22Rv1 (cell line): ENCODE measurements at regions not wholly inside any gene's neighbourhood (a gene's known extent, or its start where the extent isn't known, plus 50 kb on each side); places are given as distances from the start of the nearest gene placed in this dataset.

ENCODE experiments used
- CTCF ChIP-seq: fragments of 450-650 bp; IDR thresholded peaks from 2 replicates; pipeline ENCODE4 v1.5.1; 2017; ENCODE audit warnings: mild to moderate bottlenecking
- ZFX ChIP-seq: fragments of 450-650 bp; IDR thresholded peaks from 2 replicates; pipeline ENCODE4 v1.6.1; 2017; ENCODE audit warnings: antibody characterized with exemption, borderline replicate concordance

- no peak for TF ChIP-seq CTCF
- no peak for TF ChIP-seq ZFX
These were observed 754.7 kb upstream of the NRSN1 start for GRCh38 chr6:23371132-23371915.
